ENCODE measurements at regions not wholly inside any gene's neighbourhood (a gene's known extent, or its start where the extent isn't known, plus 50 kb on each side); places are given as distances from the start of the nearest gene placed in this dataset.
"Not testable (repeated sequence)": the region's sequence is repeated elsewhere in the genome, so short reads cannot be mapped to it uniquely, and the experiment has no call there.

GRCh38 chr16:5207001-5207523 is 109.5 kb upstream of the EEF2KMT start:
- H3K9me3 ChIP-seq, result no peaks in the 10 kb centered on the region
- H3K27ac ChIP-seq, result no peak overlapping the region
- H3K4me3 ChIP-seq, result no peak overlapping the region
- TF ChIP-seq CTCF (IDR thresholded peaks at IDR 0.05), result no peak
- H3K36me3 ChIP-seq, result no peaks in the 10 kb centered on the region
- H3K4me1 ChIP-seq, result no peaks in the 10 kb centered on the region
- DNase-seq (ENCODE audit: low spot score), result no peak
- H3K27me3 ChIP-seq, result no peaks in the 10 kb centered on the region

- no peaks in the 10 kb centered on the region for H3K36me3 ChIP-seq
- H3K4me1 ChIP-seq, result no peaks in the 10 kb centered on the region
- no peak overlapping the region for H3K4me3 ChIP-seq
- no peak overlapping the region for H3K27ac ChIP-seq
- no peak for TF ChIP-seq CTCF (IDR thresholded peaks at IDR 0.05)
- no peaks in the 10 kb centered on the region for H3K27me3 ChIP-seq
- DNase-seq (ENCODE audit: low spot score), result no peak
- H3K9me3 ChIP-seq, result no peaks in the 10 kb centered on the region
Measured at GRCh38 chr16:5206331-5206990, 108.9 kb upstream of the EEF2KMT start.

DNA sequence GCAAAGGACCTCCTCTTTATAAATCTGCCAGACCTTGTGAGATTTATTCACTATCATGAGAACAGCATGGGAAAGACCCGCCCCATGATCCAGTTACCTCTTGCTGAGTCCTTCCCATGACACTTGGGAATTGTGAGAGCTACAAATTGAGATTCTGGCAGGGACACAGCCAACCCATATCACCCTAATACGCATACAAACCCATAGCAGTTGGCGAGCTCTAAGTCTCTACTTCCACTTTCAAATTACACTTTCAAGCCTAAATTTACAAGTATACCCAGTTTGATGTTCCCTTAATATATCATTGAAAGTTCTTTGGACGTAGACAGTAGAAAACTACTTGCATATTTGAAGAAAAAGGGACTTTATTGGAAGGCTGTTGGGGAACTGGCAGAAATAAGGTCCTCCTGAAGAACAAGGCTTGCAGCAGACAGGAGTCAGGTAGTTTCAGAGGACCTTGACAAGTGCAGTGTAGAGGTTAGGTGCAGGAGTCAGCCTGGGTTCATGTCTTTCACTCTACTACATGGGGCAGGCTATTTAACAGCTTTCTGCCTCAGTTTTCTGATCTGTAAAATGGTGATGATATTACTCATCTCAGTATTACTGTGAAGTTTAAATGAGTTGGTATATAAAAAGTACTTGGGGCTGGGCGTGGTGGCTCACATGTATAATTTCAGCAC is 107.9 kb upstream of the EEF2KMT start:
- no peak for DNase-seq (ENCODE audit: low spot score)
- no peaks in the 10 kb centered on the region for H3K36me3 ChIP-seq
- no peaks in the 10 kb centered on the region for H3K4me1 ChIP-seq
- no peaks in the 10 kb centered on the region for H3K27me3 ChIP-seq
- H3K27ac ChIP-seq, result no peak overlapping the region
- TF ChIP-seq CTCF (IDR thresholded peaks at IDR 0.05), result no peak
- no peak overlapping the region for H3K4me3 ChIP-seq
- no peaks in the 10 kb centered on the region for H3K9me3 ChIP-seq

DNA sequence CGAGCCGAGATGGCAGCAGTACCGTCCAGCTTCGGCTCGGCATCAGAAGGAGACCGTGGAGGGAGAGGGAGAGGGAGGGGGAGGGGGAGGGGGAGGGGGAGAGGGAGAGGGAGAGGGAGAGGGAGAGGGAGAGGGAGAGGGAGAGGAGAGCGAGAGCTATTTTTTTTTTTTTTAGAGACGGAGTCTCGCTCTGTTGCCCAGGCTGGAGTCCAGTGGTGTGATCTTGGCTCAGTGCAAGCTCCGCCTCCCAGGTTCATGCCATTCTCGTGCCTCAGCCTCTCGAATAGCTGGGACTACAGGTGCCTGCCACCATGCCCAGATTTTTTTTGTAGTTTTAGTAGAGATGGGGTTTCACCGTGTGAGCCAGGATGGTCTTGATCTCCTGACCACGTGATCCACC is 106.1 kb upstream of the EEF2KMT start:
- H3K36me3 ChIP-seq; H3K9me3 ChIP-seq; H3K27me3 ChIP-seq; H3K4me1 ChIP-seq; H3K27ac ChIP-seq; H3K4me3 ChIP-seq; DNase-seq (ENCODE audit: low spot score): not testable (repeated sequence)

- no peak for DNase-seq (ENCODE audit: low spot score)
- no peak overlapping the region for H3K4me3 ChIP-seq
Measured at GRCh38 chr16:5200123-5200522, 102.5 kb upstream of the EEF2KMT start.

More at GRCh38 chr16:5200123-5200522, 102.5 kb upstream of the EEF2KMT start:
- Histone ChIP-seq H3K4me1 (no peaks in the 10 kb centered on the region), H3K9me3 (no peaks in the 10 kb centered on the region), H3K36me3 (no peaks in the 10 kb centered on the region), H3K27ac (no peak overlapping the region), H3K27me3 (no peaks in the 10 kb centered on the region)
- no peak for TF ChIP-seq CTCF (IDR thresholded peaks at IDR 0.05)

Measured in right atrium auricular region (tissue), 2 donors.